Breast epithelium (tissue), 4 donors: ENCODE measurements at regions not wholly inside any gene's neighbourhood (a gene's known extent, or its start where the extent isn't known, plus 50 kb on each side); places are given as distances from the start of the nearest gene placed in this dataset.

Experiments
- DNase-seq, 2 donors: peaks; one replicate each; pipeline ENCODE4 v3.0.0-alpha.2; 2019; ENCODE audit warnings: low spot score in 2 of 2
- H3K27ac ChIP-seq, 2 donors: fragments of 200-600 bp; sonication (generic) in 1 of 2; one replicate each; pipeline ENCODE4 v1.5.1; 2016 to 2019; ENCODE audit warnings: mild to moderate bottlenecking in 1 of 2
- H3K27me3 ChIP-seq, 2 donors: fragments of 200-600 bp; sonication (generic) in 1 of 2; one replicate each; pipeline versions ENCODE4 v1.5.1 to v1.6.0; 2017 to 2019; ENCODE audit warnings: control low read depth in 1 of 2, mild to moderate bottlenecking in 1 of 2
- H3K36me3 ChIP-seq: fragments of 200-600 bp; one replicate; pipeline ENCODE4 v1.5.1; 2019
- H3K4me1 ChIP-seq, 2 donors: fragments of 200-600 bp; sonication (generic); one replicate each; pipeline ENCODE4 v1.5.1; 2016 to 2019; ENCODE audit warnings: control low read depth in 1 of 2
- H3K4me3 ChIP-seq, 3 donors: fragments of 200-600 bp; sonication (generic); 1 replicate in 2 of 3; 2 replicates in 1 of 3; pipeline ENCODE4 v1.5.1; 2016 to 2019; ENCODE audit warnings: mild to moderate bottlenecking in 3 of 3, moderate library complexity in 2 of 3
- H3K9me3 ChIP-seq, 2 donors: fragments of 200-600 bp; sonication (generic) in 1 of 2; one replicate each; pipeline ENCODE4 v1.5.1; 2016 to 2019; ENCODE audit warnings: control low read depth in 1 of 2
- CTCF ChIP-seq, 3 donors: fragments of 450-650 bp; IDR thresholded peaks; one replicate each; pipeline ENCODE4 v1.5.1; 2016 to 2017; ENCODE audit warnings: antibody characterized with exemption in 3 of 3, mild to moderate bottlenecking in 3 of 3, moderate library complexity in 3 of 3
- POLR2A ChIP-seq: fragments of 450-650 bp; IDR thresholded peaks from one replicate; pipeline ENCODE4 v1.6.1; 2016; ENCODE audit warnings: antibody characterized with exemption, mild to moderate bottlenecking, moderate library complexity
- POLR2AphosphoS5 ChIP-seq, 3 donors: sonication (generic); formaldehyde crosslinking; IDR thresholded peaks; one replicate each; pipeline ENCODE4 v1.6.1; 2017; ENCODE audit warnings: antibody characterized with exemption in 3 of 3
- intact Hi-C: fragments of 100-400 bp; cut with DNase I; formaldehyde crosslinking; loops from one replicate; pipeline ENCODE4 v1.15.1; 2023; ENCODE audit warnings: low total_unique reads

DNA sequence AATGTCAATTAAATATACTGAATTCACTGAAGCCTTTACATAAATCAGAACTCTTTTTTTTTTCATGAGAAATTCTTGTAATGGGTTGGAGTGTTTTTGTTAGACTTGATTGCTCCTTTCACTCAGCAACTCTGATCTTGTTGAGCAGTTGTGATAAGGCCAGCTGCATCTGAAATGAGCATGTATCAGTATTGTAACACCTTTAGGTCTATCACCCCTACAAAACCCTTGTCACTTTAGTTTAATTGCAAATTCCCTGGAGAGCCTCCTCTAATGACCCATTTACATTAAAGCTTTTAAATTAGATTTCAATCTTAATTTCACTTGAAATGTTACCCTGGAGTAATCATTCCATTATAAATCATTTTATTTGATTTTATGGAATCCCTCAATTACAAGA lies 346.8 kb upstream of the TCF4 start:
- H3K27me3 ChIP-seq: no peaks in the 10 kb centered on the region
- H3K9me3 ChIP-seq: peaks cover 6 to 9% of the 10 kb centered on the region in 2 donors
- DNase-seq: no peak
- H3K27ac ChIP-seq: no peak overlapping the region
- intact Hi-C loops: no loop called here
- no peak overlapping the region for H3K4me3 ChIP-seq
- H3K36me3 ChIP-seq: no peaks in the 10 kb centered on the region
- no peaks in the 10 kb centered on the region for H3K4me1 ChIP-seq
- TF ChIP-seq CTCF (IDR thresholded peaks at IDR 0.05) (no peak), POLR2AphosphoS5 (IDR thresholded peaks at IDR 0.05) (no peak), POLR2A (no peak)

GRCh38 chr18:55932675-55933074 lies 344.7 kb upstream of the TCF4 start:
- peaks cover 6 to 7% of the 10 kb centered on the region in 2 donors for H3K9me3 ChIP-seq

DNA sequence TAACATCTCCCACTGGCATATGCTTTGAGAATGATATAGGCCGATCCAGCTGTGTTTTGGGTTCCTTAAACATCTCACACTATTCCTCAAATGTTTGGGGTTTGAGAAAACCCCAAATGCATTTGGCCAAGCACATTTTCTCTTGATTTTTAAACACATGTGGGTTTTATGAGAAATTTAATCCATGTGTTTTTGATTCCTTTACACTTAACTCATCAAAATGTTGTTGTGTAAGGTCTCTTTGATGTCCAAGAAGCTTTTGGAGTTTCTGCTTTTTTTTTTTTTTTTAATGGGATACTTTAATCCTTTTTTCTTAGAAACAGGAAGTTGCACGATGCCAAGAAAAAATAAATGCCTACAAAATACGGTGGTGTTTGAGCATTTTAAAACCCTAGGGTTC lies 339.8 kb upstream of the TCF4 start:
- Histone ChIP-seq H3K27me3 (no peaks in the 10 kb centered on the region), H3K9me3 (no peaks in the 10 kb centered on the region), H3K4me3 (no peak overlapping the region), H3K36me3 (no peaks in the 10 kb centered on the region), H3K4me1 (no peaks in the 10 kb centered on the region), H3K27ac (no peak overlapping the region)
- intact Hi-C loops: loop anchor here (10.0 kb wide), 1 partner anchor 993 kb away; no protein-coding TSS in a partner anchor
- TF ChIP-seq POLR2AphosphoS5 (IDR thresholded peaks at IDR 0.05) (no peak), CTCF (IDR thresholded peaks at IDR 0.05) (no peak), POLR2A (no peak)
- DNase-seq: no peak

More at GRCh38 chr18:55932675-55933074, 344.7 kb upstream of the TCF4 start:
- DNase-seq: no peak
- H3K4me1 ChIP-seq: no peaks in the 10 kb centered on the region
- no peak for TF ChIP-seq CTCF (IDR thresholded peaks at IDR 0.05)
- TF ChIP-seq POLR2AphosphoS5 (IDR thresholded peaks at IDR 0.05): no peak
- no peak for TF ChIP-seq POLR2A
- H3K36me3 ChIP-seq: no peaks in the 10 kb centered on the region
- intact Hi-C loops: no loop called here
- H3K4me3 ChIP-seq: no peak overlapping the region
- no peak overlapping the region for H3K27ac ChIP-seq
- H3K27me3 ChIP-seq: no peaks in the 10 kb centered on the region

DNA sequence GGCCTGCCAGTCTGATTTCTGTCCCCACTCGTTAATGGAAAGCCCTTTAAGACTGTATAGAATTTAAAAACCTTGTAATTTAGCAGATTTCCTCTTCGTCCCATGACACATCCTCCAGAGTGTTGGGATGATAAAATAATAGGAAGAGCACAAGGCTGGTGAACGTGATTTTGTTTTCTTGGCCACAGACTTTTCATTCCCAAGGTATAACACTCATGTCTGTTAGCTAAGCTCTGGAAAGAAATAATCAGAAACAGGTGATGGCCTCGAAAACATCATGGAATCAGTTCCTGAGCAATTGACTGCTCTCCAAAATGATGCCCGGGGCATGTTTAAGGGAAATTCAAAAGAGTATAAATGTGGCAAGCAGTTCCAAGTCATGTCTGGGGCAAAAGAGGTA lies 337.8 kb upstream of the TCF4 start:
- DNase-seq: no peak
- peak overlapping the region; percentile 35 to 40 for H3K27ac ChIP-seq
- H3K4me3 ChIP-seq: no peak overlapping the region
- intact Hi-C loops: loop anchor here (10.0 kb wide), 1 partner anchor 991 kb away; no protein-coding TSS in a partner anchor
- H3K27me3 ChIP-seq: no peaks in the 10 kb centered on the region
- H3K9me3 ChIP-seq: no peaks in the 10 kb centered on the region
- TF ChIP-seq POLR2AphosphoS5 (IDR thresholded peaks at IDR 0.05) (no peak), CTCF (IDR thresholded peaks at IDR 0.05) (no peak), POLR2A (no peak)
- H3K4me1 ChIP-seq: no peaks in the 10 kb centered on the region
- H3K36me3 ChIP-seq: no peaks in the 10 kb centered on the region

- no peaks in the 10 kb centered on the region for H3K9me3 ChIP-seq
- intact Hi-C loops: loop anchor here (10.0 kb wide), 1 partner anchor 985 kb away; no protein-coding TSS in a partner anchor
- H3K4me3 ChIP-seq: no peak overlapping the region
- H3K4me1 ChIP-seq: no peaks in the 10 kb centered on the region
- H3K36me3 ChIP-seq: no peaks in the 10 kb centered on the region
- TF ChIP-seq POLR2AphosphoS5 (IDR thresholded peaks at IDR 0.05) (no peak), CTCF (IDR thresholded peaks at IDR 0.05) (no peak), POLR2A (no peak)
- no peak overlapping the region for H3K27ac ChIP-seq
- no peak for DNase-seq
- H3K27me3 ChIP-seq: no peaks in the 10 kb centered on the region
These were observed 332.1 kb upstream of the TCF4 start for GRCh38 chr18:55920063-55920462.
